Astrocyte (in vitro differentiated cells and primary cell): ENCODE measurements at regions not wholly inside any gene's neighbourhood (a gene's known extent, or its start where the extent isn't known, plus 50 kb on each side); places are given as distances from the start of the nearest gene placed in this dataset.

ENCODE experiments used
- EZH2 ChIP-seq: IDR thresholded peaks from 2 replicates; pipeline ENCODE4 v1.6.1; 2012; ENCODE audit warnings: mild to moderate bottlenecking, low read length, inconsistent platforms; ENCODE audit not compliant: insufficient read depth
- TF ChIP-seq, protein P1 (sequence below): IDR thresholded peaks from 2 replicates; pipeline ENCODE4 v1.5.1; 2011; ENCODE audit warnings: low read depth, mild to moderate bottlenecking, inconsistent platforms, low read length, moderate library complexity; ENCODE audit not compliant: insufficient read depth

GRCh38 chrX:82370978-82371646, 1137.0 kb upstream of the POU3F4 start:
- TF ChIP-seq, protein P1, sequence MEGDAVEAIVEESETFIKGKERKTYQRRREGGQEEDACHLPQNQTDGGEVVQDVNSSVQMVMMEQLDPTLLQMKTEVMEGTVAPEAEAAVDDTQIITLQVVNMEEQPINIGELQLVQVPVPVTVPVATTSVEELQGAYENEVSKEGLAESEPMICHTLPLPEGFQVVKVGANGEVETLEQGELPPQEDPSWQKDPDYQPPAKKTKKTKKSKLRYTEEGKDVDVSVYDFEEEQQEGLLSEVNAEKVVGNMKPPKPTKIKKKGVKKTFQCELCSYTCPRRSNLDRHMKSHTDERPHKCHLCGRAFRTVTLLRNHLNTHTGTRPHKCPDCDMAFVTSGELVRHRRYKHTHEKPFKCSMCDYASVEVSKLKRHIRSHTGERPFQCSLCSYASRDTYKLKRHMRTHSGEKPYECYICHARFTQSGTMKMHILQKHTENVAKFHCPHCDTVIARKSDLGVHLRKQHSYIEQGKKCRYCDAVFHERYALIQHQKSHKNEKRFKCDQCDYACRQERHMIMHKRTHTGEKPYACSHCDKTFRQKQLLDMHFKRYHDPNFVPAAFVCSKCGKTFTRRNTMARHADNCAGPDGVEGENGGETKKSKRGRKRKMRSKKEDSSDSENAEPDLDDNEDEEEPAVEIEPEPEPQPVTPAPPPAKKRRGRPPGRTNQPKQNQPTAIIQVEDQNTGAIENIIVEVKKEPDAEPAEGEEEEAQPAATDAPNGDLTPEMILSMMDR: no peak
- no peak for TF ChIP-seq EZH2
